MM.1S (cell line): ENCODE measurements at regions not wholly inside any gene's neighbourhood (a gene's known extent, or its start where the extent isn't known, plus 50 kb on each side); places are given as distances from the start of the nearest gene placed in this dataset.

ENCODE experiments used
- EZH2 ChIP-seq: fragments of 300-600 bp; sonication (generic); optimal IDR thresholded peaks from 2 replicates; pipeline ENCODE3; 2017; ENCODE audit warnings: low read depth, mild to moderate bottlenecking, antibody characterized with exemption, low read length, mixed read lengths
- EZH2phosphoT487 ChIP-seq: fragments of 300-600 bp; sonication (generic); IDR thresholded peaks from 2 replicates; pipeline ENCODE4 v1.6.1; 2018; ENCODE audit warnings: antibody characterized with exemption, low read length
- TF ChIP-seq, protein P1 (sequence below): fragments of 300-600 bp; sonication (generic); IDR thresholded peaks from 2 replicates; pipeline ENCODE4 v1.5.1; 2016; ENCODE audit warnings: antibody characterized with exemption, low read length, mixed read lengths

DNA sequence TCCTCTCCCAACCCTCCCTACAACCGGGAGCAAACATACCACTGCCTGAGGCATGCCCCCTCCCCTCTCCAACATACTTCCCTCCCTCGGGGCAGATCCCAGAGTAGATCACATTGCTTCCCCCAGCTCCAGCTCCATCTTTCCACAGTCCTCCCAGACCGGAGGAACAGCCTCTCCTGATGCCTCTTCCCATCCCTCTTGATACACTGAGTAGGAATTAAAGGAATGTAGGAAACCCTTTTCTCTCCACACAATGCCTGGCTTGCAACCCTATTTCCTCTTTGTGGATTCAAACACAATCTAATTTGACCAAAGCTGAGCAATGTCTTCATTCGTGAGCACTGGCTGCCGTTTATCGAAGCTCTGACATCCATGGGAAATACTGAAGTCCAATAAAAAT is 339.8 kb downstream of the BCOR start:
- TF ChIP-seq, protein P1, sequence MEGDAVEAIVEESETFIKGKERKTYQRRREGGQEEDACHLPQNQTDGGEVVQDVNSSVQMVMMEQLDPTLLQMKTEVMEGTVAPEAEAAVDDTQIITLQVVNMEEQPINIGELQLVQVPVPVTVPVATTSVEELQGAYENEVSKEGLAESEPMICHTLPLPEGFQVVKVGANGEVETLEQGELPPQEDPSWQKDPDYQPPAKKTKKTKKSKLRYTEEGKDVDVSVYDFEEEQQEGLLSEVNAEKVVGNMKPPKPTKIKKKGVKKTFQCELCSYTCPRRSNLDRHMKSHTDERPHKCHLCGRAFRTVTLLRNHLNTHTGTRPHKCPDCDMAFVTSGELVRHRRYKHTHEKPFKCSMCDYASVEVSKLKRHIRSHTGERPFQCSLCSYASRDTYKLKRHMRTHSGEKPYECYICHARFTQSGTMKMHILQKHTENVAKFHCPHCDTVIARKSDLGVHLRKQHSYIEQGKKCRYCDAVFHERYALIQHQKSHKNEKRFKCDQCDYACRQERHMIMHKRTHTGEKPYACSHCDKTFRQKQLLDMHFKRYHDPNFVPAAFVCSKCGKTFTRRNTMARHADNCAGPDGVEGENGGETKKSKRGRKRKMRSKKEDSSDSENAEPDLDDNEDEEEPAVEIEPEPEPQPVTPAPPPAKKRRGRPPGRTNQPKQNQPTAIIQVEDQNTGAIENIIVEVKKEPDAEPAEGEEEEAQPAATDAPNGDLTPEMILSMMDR, result no peak
- no peak for TF ChIP-seq EZH2phosphoT487
- no peak for TF ChIP-seq EZH2
